HK-2 (cell line): ENCODE measurements at regions not wholly inside any gene's neighbourhood (a gene's known extent, or its start where the extent isn't known, plus 50 kb on each side); places are given as distances from the start of the nearest gene placed in this dataset.

Experiments used
- DNase-seq: peaks from one replicate; pipeline ENCODE4 v3.0.0-alpha.2; 2018; ENCODE audit not compliant: unreplicated experiment

DNA sequence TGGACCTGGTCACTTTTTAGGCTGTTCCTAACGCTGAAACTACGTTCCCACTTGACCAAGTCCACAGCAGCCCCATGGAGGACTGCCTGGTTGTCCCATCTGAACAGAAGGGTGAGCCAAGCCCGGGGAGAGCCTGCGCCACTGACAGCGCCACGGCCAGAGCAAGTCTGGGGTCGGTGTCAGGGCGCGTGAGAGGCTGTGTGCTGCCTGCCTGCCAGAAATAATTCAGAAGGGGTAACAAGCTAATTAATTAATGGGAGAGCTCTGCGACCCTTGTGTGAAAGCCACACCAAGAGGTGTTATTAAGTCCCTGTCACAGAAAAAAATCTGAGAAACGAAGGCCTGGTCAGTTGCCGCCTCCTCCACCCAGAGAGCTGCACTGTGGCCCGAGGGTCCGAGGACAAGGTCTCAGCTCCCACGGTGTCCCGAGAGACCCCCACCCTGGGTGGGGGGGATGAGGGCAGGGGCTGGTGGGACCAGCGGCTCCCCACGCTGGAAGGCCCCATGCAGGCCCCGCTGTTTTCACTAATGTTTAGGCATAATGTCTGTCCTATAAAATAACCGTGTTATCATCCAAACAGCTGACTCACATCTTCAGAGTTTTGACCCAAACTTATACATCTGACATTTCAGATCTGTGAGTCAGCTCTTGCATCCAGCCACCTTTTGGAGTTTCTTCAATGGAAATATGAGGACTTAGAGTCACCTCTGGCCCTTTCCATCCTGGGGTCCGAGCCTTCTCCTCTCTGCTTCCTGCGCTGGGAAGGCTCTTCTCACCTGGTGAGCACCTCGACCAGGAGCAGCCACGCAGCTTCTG is 58.5 kb downstream of the DLL1 start:
- no peak for DNase-seq

DNA sequence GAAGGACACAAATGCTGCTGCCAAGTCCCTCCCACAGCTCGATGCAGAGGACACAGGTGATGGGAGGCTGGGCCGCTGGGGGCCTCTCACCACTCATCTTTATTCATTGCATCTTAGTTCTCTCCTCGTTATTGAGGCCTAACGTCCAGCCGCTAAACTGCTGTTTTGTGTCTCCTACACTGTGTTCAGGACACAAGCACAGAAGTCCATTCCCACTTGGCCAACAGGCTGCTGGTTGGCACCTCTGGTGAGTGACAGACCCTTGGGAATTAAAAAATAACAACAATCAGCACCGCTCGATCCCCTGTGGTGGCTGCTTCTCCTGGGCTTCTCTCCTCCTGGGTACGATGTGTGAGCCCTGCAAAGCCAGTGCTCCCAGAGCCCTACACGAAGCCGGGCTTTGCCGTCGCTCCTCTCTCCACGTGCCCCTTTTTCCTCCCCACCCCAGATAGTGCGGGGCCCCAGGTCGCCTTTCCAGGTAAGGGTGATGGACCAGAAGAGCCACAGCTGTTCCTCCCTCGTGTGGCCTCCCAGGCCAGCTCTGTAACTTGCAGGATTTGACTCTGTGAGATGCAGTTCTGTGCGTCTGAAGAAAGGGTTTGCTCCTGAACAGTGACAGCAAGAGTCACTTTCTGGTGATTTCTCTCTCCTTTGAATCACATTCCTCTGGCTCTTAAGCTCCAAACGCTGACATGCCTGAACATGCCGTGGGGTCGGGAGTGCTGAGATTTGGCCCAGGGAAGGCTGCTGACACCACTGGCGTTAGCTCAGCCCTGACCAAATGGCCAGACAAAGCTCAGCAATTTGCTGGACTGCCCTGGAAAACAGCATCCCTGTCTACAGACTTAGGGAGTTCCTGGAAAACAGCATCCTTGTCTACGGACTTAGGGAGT is 59.3 kb downstream of the DLL1 start:
- DNase-seq: no peak

DNA sequence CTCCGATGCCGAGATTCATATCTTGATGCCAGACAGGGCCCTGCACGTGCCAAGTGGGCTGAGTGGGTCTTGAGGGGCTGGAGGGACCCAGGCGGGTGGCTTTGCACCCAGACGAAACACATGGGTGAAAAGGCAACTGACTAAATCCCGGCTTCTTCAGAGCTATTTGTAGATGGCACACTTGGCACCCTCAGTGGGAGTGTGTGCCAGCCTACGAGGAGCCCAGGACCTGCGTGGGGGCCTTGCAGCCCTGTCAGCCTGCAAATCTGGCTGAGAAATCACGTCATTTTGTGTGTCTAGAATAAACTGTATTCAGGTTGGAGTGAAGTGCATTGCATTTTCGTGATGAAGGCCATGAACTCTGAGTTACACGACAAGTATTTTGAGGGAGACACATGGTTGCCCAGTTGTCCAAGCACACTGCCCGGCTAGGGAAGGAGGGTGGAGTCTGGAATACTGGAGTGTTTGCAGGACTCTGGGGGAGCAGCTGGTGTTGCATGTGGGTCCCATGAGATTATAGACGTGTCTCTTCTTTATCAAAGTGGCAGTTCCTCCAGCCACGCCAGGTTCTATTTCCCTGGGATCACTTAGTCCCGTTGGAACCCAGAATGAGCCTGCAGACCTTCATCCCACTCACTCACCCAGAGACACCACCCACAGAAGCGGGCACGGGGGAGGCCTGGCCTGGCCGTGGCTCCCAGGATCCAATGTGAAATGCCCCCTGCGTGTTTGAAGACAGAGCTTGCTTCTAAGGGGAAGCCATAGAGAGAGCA is 60.2 kb downstream of the DLL1 start:
- DNase-seq: no peak

DNA sequence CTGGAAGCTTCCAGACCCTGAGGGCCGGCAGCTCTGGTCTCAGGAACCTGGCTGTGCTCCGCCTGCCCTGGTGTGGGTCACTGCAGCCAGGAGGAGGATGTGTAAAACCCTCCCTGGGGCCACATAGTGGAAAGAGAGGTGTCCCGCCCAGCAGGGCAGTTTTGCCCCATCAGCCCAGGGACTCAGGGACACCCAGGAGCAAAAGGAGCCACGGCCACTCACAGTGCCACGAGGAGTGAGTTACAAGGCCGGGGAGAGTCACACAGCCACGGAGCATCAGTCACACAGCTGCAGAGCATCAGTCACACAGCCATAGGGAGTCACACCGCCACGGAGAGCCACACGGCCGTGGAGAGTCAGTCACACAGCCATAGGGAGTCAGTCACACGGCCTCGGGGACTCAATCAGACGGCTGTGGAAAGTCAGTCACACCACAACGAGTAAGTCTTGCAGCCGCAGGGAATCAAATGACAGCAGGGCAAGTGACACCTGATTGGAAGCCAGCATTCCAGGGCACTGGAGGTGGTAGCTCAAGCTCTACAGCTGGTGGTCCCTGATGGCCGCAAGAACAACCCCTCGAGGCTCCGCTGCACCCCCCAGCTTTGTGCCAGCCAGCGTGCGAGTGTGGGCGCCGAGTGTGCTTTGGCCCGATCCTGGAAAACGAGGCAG is 60.9 kb downstream of the DLL1 start:
- no peak for DNase-seq

DNA sequence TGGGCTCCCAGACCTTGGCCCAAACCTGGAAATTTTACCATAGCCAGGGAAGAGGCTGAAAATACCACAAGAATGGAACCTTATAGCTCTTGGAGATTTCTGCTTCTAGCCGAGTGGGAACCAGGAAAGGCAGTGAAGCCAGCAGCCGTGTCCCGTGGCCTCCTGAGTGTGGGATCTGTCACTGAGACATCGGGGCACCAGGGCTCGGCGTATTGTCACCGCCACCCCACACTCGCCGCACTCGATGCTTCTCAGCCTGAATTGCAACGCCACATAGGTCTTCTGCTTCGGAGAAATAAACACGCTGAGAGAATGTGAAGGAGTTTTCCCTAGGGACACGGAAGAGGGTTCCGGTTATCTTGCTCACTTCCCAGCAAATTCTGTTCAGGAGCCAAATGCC is 61.5 kb downstream of the DLL1 start:
- no peak for DNase-seq

DNA sequence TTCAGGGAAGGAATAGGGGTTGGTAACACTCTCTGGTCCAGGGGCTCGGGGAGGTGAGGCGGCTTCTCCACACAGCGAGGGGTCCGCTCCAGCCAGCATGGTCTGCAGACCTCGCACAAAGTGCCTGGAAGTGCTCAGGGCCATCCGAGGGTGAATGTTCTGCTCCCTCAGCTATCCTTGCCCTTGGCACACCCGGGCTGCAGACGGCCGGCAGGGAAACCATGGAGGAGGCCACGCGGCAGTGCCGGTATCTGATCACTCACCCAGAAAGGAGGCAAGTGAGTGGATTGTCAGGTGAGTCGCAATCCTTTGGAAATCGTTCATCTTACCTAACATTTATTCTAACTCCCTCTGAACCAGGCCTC is 62.0 kb downstream of the DLL1 start:
- no peak for DNase-seq

DNA sequence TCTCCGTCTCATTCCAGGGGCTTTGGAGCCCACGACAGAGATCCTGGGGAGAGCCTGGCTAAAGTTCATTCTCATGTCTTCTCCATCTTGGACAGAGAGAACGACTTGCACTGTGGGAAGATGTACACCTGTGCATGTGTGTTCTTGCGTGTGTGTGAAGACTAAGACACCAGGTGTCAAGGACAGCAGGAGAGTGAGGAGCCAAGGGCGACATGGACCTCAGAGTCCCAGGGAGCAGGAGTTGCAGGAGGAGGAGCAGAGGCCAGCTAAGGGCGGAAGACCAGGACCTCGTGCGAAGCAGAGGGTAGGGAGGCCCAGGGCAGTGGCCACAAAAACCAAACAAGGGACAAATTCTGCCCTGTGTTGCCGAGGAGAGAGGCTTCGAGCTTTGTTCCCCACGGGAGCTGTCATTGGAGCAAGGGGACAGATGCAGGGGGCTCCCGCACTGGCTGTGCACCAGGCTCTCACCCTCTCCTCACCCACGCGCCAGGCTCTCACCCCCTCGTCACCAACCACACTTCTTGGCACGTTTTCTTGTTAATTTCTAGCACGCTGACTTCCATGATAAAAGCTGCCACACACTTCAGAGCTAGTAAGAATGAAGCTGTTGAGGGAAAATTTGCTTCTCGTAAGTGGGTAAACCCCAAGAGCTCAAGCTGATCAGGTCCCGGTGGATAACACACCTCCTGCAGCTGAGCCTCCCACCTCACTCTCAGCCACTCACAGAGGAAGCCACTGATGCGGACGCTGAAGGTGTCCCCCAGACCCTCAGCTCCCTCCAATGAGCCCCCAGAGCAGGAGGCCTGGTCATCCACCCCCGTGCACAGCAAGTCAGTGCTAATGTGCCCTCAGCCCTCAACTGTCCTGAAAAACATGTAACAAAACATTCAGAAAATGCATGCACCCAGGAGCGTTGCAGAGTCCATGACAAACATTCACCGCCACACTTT is 62.6 kb downstream of the DLL1 start:
- DNase-seq: no peak

DNA sequence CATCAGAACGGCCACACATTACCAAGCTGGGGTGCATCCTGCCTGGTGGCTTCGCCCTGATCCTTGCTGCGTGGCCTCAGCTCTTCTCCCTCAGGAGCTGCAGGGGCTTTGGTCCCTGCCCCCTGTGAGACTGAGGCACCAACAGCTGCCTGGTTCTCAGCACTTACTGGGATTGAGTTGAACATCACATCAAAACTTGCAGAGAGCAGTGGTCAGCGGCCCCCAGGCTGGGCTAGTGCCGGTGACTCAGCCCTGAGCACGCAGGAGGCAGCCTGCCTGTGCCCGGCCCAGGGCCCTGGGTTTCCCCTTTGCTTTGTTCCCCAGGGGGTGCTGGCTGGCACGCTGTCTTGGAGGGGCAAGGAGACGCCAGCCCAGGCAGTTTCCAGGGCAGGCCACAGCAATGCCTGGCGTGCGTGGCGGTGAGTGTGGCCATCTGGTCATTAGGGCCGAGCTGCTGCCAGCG is 63.3 kb downstream of the DLL1 start:
- DNase-seq: no peak

DNA sequence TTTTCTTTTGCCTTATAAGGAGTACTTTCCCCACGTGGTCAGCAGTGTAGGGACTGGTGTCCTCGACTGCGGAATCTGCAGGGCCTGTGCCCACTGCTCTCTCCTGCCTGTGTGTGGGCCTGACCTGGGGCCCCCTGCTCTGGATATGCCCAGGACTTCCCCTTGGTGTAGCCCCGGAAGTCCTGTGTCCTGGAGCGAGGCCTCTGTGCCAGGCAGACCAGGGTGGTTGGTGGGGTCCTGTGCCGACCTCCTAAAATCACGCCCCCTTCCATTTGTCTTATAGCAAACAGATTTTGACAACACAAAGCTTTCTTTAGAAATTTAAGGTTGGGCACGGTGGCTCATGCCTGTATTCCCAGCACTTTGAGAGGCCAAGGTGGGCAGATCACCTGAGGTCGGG is 64.2 kb downstream of the DLL1 start:
- DNase-seq: no peak

DNA sequence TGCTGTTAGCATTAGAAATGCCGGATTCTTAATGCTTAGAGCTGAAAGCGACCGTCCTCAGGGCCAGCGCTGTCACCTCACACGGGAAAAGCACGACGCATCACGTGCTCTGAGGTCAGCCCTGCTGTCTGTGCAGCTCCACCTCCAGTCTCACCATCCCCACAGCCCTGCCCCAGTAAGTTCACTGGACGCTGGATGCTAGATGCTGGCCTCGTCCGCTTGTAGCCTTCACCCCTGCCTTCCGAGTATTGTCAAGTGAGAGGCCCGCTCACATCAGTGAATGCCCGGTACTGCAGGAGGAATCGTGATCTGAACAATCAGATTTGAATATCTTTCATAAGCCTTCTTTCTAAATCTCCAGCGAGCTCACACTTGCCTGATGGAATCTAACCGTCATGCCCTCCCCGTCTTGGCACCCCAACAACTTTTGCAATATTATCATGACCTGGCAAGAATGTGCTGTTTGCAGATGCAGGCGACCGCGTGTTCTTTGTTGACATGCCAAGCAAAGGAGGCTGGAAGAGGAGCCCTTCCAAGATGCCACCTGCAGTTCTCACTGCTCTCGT is 64.9 kb downstream of the DLL1 start:
- no peak for DNase-seq

DNA sequence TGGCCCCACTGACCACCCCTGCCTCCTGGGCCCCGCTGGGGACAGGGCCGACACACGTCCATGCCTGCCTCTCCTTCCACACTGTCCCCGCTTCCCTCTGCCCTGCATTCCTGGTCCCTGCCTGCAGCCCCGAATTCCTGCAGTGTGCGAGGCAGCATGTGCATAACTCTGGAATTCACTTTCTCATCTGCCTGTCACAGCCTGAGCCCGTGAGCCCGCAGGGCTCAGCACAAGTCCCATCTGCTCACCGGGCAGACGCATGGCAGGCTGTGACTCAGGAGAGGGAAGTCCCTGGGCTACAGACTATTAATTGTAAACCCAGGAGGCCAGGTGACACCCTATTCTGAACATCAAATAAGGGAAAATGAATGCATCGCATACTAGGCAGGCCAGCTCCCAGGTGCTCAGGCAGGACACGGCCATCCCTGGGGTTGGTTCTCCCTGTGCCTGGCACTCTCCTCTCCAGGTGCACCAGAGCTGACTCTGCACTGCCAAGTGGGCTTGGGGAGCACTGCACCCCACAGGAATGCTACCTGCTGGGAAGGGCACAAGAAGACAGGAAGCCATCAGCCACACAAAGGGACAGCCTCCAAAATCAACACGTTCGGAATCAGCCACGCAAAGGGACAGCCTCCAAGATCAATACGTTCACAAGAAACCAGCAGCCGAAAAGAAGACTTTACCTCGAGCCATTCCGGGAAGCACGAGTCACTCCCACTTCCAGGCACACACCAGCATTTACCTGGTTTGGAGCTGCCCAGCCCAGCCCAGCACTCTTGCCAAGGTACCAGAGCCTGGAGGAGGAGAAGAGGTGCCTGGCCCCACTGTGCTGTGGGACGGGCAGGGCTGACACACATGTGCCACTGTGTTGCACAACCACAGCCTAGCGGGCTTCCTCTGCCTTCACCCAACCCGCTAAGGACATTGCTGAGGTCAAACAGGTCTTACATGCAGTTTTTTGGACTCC is 65.9 kb downstream of the DLL1 start:
- peak; percentile 69 for DNase-seq

DNA sequence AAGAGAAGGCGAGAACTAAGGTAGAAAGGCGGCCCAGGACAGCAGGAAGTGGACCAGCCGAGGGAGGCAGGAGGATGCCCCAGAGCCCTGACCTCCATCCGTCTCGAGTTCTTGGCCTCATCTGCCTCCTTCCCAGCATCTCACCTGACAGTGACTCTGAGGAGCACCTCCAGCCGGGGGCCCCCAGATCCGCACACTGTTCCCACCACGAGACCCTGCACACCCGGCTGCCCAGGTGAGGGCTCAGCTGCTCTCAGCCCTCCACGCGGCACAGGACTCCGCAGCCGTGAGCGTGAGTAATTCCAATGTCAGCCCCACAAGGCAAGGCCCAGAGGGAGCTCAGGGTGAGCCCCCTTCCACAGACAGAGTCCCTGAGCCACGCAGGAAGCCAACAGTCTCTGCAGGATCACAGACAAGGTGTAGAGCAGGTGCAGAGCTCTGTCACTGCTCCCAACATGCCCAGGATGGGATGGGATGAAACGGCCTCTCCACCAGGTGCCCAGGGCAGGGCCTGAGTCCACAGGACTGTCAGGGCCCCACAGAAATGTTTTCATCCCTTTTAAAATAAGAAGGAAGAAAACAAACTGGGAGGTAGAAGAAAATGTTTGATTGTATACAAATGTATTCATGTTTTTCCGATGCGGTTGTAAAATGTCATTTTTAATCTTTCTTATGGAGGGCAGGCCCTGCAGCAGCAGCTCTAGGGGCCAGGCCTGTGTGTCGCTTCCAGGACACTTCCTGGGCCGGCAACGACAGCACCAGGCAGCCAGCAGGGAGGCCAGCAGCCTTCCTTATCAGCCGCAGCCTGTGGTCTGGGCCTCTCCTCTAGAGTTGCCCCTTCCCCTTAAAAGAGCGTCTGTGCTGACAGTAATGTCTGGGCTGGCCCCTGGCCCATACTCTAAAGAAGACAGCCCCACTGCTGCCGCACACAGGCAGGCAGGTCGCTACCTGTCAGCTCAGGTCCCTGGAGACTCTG is 66.9 kb downstream of the DLL1 start:
- DNase-seq: no peak

DNA sequence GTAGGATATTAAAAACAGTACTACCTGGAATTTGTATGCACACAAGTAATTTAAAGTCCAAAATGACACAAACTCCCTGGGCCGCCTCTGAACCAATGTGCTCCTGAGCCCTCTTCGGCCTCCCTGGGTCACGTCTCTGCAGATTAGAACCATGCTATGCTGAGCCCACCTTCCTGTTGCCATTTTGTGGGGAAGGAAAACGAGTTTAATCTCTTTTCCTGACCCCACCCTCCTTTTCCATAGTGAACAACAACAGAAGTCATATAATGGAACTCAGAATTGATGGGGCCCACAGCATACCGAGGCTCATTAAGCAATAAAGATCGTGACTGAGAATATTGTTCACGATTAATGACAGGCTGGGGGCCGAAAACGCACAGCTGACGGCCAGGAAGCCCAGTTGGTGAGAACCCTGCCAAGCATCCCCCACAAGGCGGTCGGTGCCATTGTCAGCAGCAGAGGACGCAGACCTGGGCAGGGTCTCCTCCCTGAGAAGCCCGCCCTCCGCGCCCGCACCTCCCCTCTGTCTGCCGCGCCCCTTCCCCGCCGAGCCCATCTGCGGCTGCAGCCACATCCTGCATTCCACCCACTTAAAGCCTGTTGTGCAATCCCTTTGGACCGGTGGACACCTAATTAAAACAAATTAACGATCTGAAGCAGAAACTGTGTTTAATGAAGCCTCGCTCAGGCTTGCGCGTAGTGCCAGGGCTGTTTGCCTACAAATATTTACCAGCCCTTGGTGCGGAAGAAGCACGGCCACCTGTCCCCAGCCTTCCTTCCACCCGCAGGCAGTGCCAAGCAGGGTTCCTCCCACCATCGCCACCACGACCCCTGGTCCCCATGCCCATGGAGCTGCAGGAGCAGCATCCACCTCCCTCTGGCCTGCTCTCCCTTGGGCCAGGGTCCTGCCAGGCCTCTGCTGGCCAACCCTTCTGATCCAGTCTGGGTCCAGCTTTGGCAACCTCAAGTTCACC is 68.1 kb downstream of the DLL1 start:
- no peak for DNase-seq

DNA sequence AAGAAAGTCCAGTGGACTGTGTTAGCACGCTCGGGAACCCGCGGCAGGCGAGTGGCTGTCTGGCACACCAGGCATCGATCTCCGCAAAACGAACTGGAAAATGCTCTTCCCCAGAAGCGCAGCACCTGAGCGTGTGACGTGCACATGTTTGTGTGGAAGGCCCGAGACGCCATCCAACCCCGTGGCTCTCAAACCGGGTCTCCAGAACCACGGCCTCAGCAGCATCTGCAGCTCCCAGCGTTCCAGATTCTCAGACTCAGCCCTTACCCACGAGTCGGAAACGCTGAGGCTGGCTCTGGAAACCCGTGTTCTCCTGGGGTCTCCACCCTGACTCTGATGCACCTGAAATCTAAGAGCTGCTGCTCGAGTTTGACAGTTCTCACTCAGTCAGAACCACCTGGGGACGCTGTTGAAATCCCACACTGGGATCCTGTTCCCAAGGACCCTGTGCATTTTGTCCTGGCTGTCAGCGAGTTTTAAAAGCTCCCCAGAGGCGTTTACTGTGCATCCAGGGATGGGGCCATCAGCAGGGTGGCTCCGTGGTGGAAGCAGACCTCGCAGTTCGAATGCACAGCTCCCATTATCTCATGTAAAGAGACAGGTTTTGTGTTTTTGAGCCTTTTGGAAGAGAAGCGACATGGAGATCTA is 69.0 kb downstream of the DLL1 start:
- no peak for DNase-seq

DNA sequence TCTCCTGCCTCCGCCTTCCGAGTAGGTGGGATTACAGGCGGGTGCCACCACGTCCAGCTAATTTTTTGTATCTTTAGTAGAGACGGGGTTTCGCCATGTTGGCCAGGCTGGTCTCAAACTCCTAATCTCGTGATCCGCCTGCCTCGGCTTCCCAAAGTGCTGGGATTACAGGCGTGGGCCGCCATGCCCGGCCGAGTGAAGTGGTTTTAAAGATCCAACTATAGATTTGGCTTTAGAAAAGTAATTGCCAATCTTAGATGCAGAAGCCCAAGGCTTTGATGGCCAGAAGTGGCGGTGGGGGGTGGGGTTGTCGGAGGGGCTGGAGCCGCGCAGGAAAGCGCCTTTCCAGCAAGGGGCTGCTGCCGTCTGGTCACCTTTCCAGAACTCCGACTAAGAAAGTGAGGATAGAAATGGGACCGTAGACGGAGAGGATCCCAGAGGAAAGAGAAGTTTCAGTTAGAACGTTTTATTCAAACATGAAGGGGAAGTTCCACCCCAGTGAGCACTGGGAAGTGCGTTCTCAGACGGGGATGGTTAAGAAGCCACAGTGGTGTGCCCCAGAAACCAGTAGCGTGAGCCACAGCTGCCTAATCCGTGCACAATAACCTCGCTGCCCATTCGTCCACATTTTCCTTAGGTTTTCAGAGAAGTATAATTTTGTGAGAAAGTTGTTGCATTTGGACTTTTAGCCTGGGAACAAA is 69.7 kb downstream of the DLL1 start:
- no peak for DNase-seq
